ENCODE measurements at regions not wholly inside any gene's neighbourhood (a gene's known extent, or its start where the extent isn't known, plus 50 kb on each side); places are given as distances from the start of the nearest gene placed in this dataset.

GRCh38 chr2:163157891-163158496, 319.4 kb upstream of the KCNH7 start:
- TF ChIP-seq CTCF (IDR thresholded peaks at IDR 0.05) (no peak), POLR2A (IDR thresholded peaks at IDR 0.05) (no peak)

Measured in body of pancreas (tissue), 4 donors.